SK-N-SH (cell line): ENCODE measurements at regions not wholly inside any gene's neighbourhood (a gene's known extent, or its start where the extent isn't known, plus 50 kb on each side); places are given as distances from the start of the nearest gene placed in this dataset.

Source experiments
- CTCF ChIP-seq: fragments of 200-600 bp; sonication (generic); IDR thresholded peaks from 2 replicates; pipeline ENCODE4 v1.6.1; 2017; ENCODE audit warnings: antibody characterized with exemption, mild to moderate bottlenecking, moderate library complexity
- EP300 ChIP-seq, 2 experiments: IDR thresholded peaks; 2 replicates each; pipeline versions ENCODE4 v1.4.0 to v1.6.1; 2012; ENCODE audit warnings: borderline replicate concordance in 1 of 2, low read depth in 1 of 2, low read length in 1 of 2
- GATA2 ChIP-seq: sonication (generic); formaldehyde crosslinking; IDR thresholded peaks from 2 replicates; pipeline ENCODE4 v1.5.0; 2020; ENCODE audit warnings: mild to moderate bottlenecking, missing genetic modification reagents
- MAX ChIP-seq: IDR thresholded peaks from 2 replicates; pipeline ENCODE4 v1.4.0; 2012; ENCODE audit warnings: low read depth
- NFIC ChIP-seq: IDR thresholded peaks from 2 replicates; pipeline ENCODE4 v1.4.0; 2012; ENCODE audit warnings: borderline replicate concordance
- POLR2AphosphoS5 ChIP-seq: IDR thresholded peaks from 2 replicates; pipeline ENCODE4 v1.6.1; 2012; ENCODE audit warnings: low read depth, low read length
- RAD21 ChIP-seq: IDR thresholded peaks from 2 replicates; pipeline ENCODE4 v1.6.1; 2012; ENCODE audit warnings: mild to moderate bottlenecking, low read length
- RFX5 ChIP-seq: IDR thresholded peaks from 2 replicates; pipeline ENCODE4 v1.6.1; 2012; ENCODE audit warnings: mild to moderate bottlenecking, improper control_type of control experiment, low read length
- SMC3 ChIP-seq: IDR thresholded peaks from 2 replicates; pipeline ENCODE4 v1.6.1; 2012; ENCODE audit warnings: low read depth, low read length, improper control_type of control experiment
- TAF1 ChIP-seq: IDR thresholded peaks from 2 replicates; pipeline ENCODE4 v1.6.1; 2012; ENCODE audit warnings: low read depth, mild to moderate bottlenecking, low read length, moderate library complexity, borderline replicate concordance
- TEAD4 ChIP-seq: IDR thresholded peaks from 2 replicates; pipeline ENCODE4 v1.4.0; 2012; ENCODE audit warnings: mild to moderate bottlenecking, borderline replicate concordance; ENCODE audit not compliant: insufficient read depth
- USF2 ChIP-seq: fragments of 150-350 bp; IDR thresholded peaks from 2 replicates; pipeline ENCODE4 v1.6.1; 2017; ENCODE audit warnings: antibody characterized with exemption, low read length, low read depth, borderline replicate concordance
- ZBTB33 ChIP-seq: IDR thresholded peaks from 2 replicates; pipeline ENCODE4 v1.4.0; 2012; ENCODE audit warnings: low read depth, borderline replicate concordance

GRCh38 chr13:53612200-53612599 is 583.6 kb downstream of the OLFM4 start:
- no peak for TF ChIP-seq RAD21
- no peak for TF ChIP-seq TEAD4
- TF ChIP-seq CTCF, result no peak
- TF ChIP-seq TAF1, result no peak
- no peak for TF ChIP-seq ZBTB33
- no peak for TF ChIP-seq SMC3
- TF ChIP-seq RFX5, result no peak
- TF ChIP-seq EP300 (IDR thresholded peaks at IDR 0.05; ENCODE audit: borderline replicate concordance in 1 of 2, low read depth in 1 of 2, low read length in 1 of 2), result no peak
- TF ChIP-seq POLR2AphosphoS5, result no peak
- TF ChIP-seq GATA2, result no peak
- TF ChIP-seq NFIC, result no peak
- TF ChIP-seq USF2, result no peak
- TF ChIP-seq MAX, result no peak
